ENCODE measurements at regions not wholly inside any gene's neighbourhood (a gene's known extent, or its start where the extent isn't known, plus 50 kb on each side); places are given as distances from the start of the nearest gene placed in this dataset.
A peak's percentile ranks its signal among the peaks of the same experiment; 100 is the strongest.

- no peak for DNase-seq (ENCODE audit: low read depth, low spot score)
- no peak overlapping the region for H3K27ac ChIP-seq
These were observed 81.0 kb downstream of the QPCT start for GRCh38 chr2:37425408-37425807.

- no peak overlapping the region for H3K27ac ChIP-seq
- no peak for DNase-seq (ENCODE audit: low read depth, low spot score)
These were observed 82.8 kb downstream of the QPCT start for GRCh38 chr2:37427241-37427640.

- DNase-seq (ENCODE audit: low read depth, low spot score) = no peak
- no peak overlapping the region for H3K27ac ChIP-seq
These were observed 91.9 kb downstream of the QPCT start for GRCh38 chr2:37436323-37436722.

- no peak for DNase-seq (ENCODE audit: low read depth, low spot score)
- no peak overlapping the region for H3K27ac ChIP-seq
These were observed 94.8 kb downstream of the QPCT start for GRCh38 chr2:37439131-37439642.

- no peak overlapping the region for H3K27ac ChIP-seq
- no peak for DNase-seq (ENCODE audit: low read depth, low spot score)
These were observed 96.6 kb downstream of the QPCT start for GRCh38 chr2:37441055-37441454.

- no peak for DNase-seq (ENCODE audit: low read depth, low spot score)
- no peak overlapping the region for H3K27ac ChIP-seq
These were observed 98.7 kb downstream of the QPCT start for GRCh38 chr2:37443082-37443481.

GRCh38 chr2:37447446-37447845, 103.0 kb downstream of the QPCT start:
- no peak overlapping the region for H3K27ac ChIP-seq
- no peak for DNase-seq (ENCODE audit: low read depth, low spot score)

GRCh38 chr2:37448342-37449120, 104.1 kb downstream of the QPCT start:
- DNase-seq (ENCODE audit: low read depth, low spot score) = no peak
- H3K27ac ChIP-seq = no peak overlapping the region

GRCh38 chr2:37449761-37450296, 105.4 kb downstream of the QPCT start:
- DNase-seq (ENCODE audit: low read depth, low spot score) = no peak

GRCh38 chr2:37453027-37453426, 108.6 kb downstream of the QPCT start:
- no peak for DNase-seq (ENCODE audit: low read depth, low spot score)
- no peak overlapping the region for H3K27ac ChIP-seq

More at GRCh38 chr2:37449761-37450296, 105.4 kb downstream of the QPCT start:
- no peak overlapping the region for H3K27ac ChIP-seq

GRCh38 chr2:37454851-37455762, 110.7 kb downstream of the QPCT start:
- no peak for DNase-seq (ENCODE audit: low read depth, low spot score)
- H3K27ac ChIP-seq = no peak overlapping the region

GRCh38 chr2:37456479-37456878, 112.0 kb downstream of the QPCT start:
- H3K27ac ChIP-seq = no peak overlapping the region
- no peak for DNase-seq (ENCODE audit: low read depth, low spot score)

- H3K27ac ChIP-seq = no peak overlapping the region
- no peak for DNase-seq (ENCODE audit: low read depth, low spot score)
These were observed 113.0 kb downstream of the QPCT start for GRCh38 chr2:37457401-37457901.

- H3K27ac ChIP-seq = peak overlapping the region; percentile 70
- DNase-seq (ENCODE audit: low read depth, low spot score) = no peak
These were observed 113.7 kb downstream of the QPCT start for GRCh38 chr2:37458133-37458532.

GRCh38 chr2:37459095-37459981, 114.9 kb downstream of the QPCT start:
- H3K27ac ChIP-seq = peak overlapping the region; percentile 70
- no peak for DNase-seq (ENCODE audit: low read depth, low spot score)

GRCh38 chr2:37460896-37461229, 116.4 kb downstream of the QPCT start:
- H3K27ac ChIP-seq = no peak overlapping the region
- DNase-seq (ENCODE audit: low read depth, low spot score) = no peak

- no peak overlapping the region for H3K27ac ChIP-seq
- no peak for DNase-seq (ENCODE audit: low read depth, low spot score)
These were observed 119.6 kb downstream of the QPCT start for GRCh38 chr2:37464067-37464466.

GRCh38 chr2:37466533-37467222, 122.2 kb downstream of the QPCT start:
- H3K27ac ChIP-seq = no peak overlapping the region
- DNase-seq (ENCODE audit: low read depth, low spot score) = no peak

GRCh38 chr2:37468170-37468569, 123.7 kb downstream of the QPCT start:
- no peak overlapping the region for H3K27ac ChIP-seq
- no peak for DNase-seq (ENCODE audit: low read depth, low spot score)
